Activated naive CD4-positive, alpha-beta T cell treated with anti-CD3 and anti-CD28 coated beads, Interleukin-2, amount 50 U/mL, for 72 hours (primary cell): ENCODE measurements at regions not wholly inside any gene's neighbourhood (a gene's known extent, or its start where the extent isn't known, plus 50 kb on each side); places are given as distances from the start of the nearest gene placed in this dataset.
"Not testable (repeated sequence)": the region's sequence is repeated elsewhere in the genome, so short reads cannot be mapped to it uniquely, and the experiment has no call there.

Source experiments
- ATAC-seq, 2 donors: fragments of 150-1000 bp; cut with Tn5 transposase; 2 replicates each; pipeline ENCODE4 v1.10.0; 2021; ENCODE audit warnings: mild to moderate bottlenecking in 2 of 2, moderate library complexity in 2 of 2
- DNase-seq, 2 donors: peaks; one replicate each; pipeline ENCODE4 v3.0.0; 2021 to 2022; ENCODE audit warnings: low spot score in 2 of 2
- H3K27ac Mint-ChIP-seq, 2 donors: one replicate each; pipeline ENCODE4 v1.8.0; 2022; ENCODE audit warnings: mild to moderate bottlenecking in 2 of 2, mixed read lengths in 2 of 2
- H3K36me3 Mint-ChIP-seq, 2 donors: one replicate each; pipeline ENCODE4 v1.8.0; 2022; ENCODE audit warnings: mixed read lengths in 2 of 2
- H3K9me3 Mint-ChIP-seq, 2 donors: one replicate each; pipeline ENCODE4 v1.8.0; 2022; ENCODE audit warnings: mixed read lengths in 2 of 2

GRCh38 chrX:23458957-23459356 lies 124.3 kb downstream of the PTCHD1 start:
- not testable (repeated sequence) for ATAC-seq, H3K36me3 Mint-ChIP-seq, H3K27ac Mint-ChIP-seq, H3K9me3 Mint-ChIP-seq, DNase-seq

- DNase-seq (no peak), ATAC-seq (no peak)
- H3K9me3 Mint-ChIP-seq = peaks cover 8% of the 10 kb centered on the region in 2 donors
- H3K36me3 Mint-ChIP-seq = peaks cover 6% of the 10 kb centered on the region in 2 donors
- no peak overlapping the region for H3K27ac Mint-ChIP-seq
These were observed 130.6 kb downstream of the PTCHD1 start for GRCh38 chrX:23465105-23465791.

GRCh38 chrX:23465985-23466384 lies 131.3 kb downstream of the PTCHD1 start:
- H3K36me3 Mint-ChIP-seq = peaks cover 6% of the 10 kb centered on the region in 2 donors
- peaks cover 11 to 12% of the 10 kb centered on the region in 2 donors for H3K9me3 Mint-ChIP-seq
- DNase-seq = no peak

GRCh38 chrX:23478056-23478455 lies 143.4 kb downstream of the PTCHD1 start:
- H3K36me3 Mint-ChIP-seq = peaks cover 0 to 6% of the 10 kb centered on the region in 2 donors
- ATAC-seq (no peak), DNase-seq (no peak)
- H3K9me3 Mint-ChIP-seq = peaks cover 12 to 13% of the 10 kb centered on the region in 2 donors
- no peak overlapping the region for H3K27ac Mint-ChIP-seq

More at GRCh38 chrX:23465985-23466384, 131.3 kb downstream of the PTCHD1 start:
- no peak overlapping the region for H3K27ac Mint-ChIP-seq
- no peak for ATAC-seq

- ATAC-seq (no peak), DNase-seq (no peak)
- Mint-ChIP-seq H3K36me3 (peaks cover 0 to 6% of the 10 kb centered on the region in 2 donors), H3K27ac (no peak overlapping the region), H3K9me3 (peaks cover 12 to 13% of the 10 kb centered on the region in 2 donors)
These were observed 143.9 kb downstream of the PTCHD1 start for GRCh38 chrX:23478561-23478960.

- ATAC-seq = no peak
- DNase-seq = no peak
- Mint-ChIP-seq H3K9me3 (peaks cover 3 to 4% of the 10 kb centered on the region in 2 donors), H3K36me3 (peaks cover 0 to under 1% of the 10 kb centered on the region in 2 donors), H3K27ac (no peak overlapping the region)
These were observed 147.9 kb downstream of the PTCHD1 start for GRCh38 chrX:23482561-23482960.

GRCh38 chrX:23483396-23483795 lies 148.7 kb downstream of the PTCHD1 start:
- no peak for ATAC-seq
- Mint-ChIP-seq H3K27ac (no peak overlapping the region), H3K36me3 (no peaks in the 10 kb centered on the region), H3K9me3 (peaks cover 3 to 4% of the 10 kb centered on the region in 2 donors)
- DNase-seq = no peak

GRCh38 chrX:23493941-23494374 lies 159.3 kb downstream of the PTCHD1 start:
- Mint-ChIP-seq H3K36me3 (no peaks in the 10 kb centered on the region), H3K9me3 (no peaks in the 10 kb centered on the region), H3K27ac (peak overlapping the region in 1 of 2 donors; percentile 9)
- ATAC-seq = peak in 1 of 2 donors; percentile 39
- DNase-seq = no peak

- DNase-seq (no peak), ATAC-seq (no peak)
- Mint-ChIP-seq H3K27ac (no peak overlapping the region), H3K36me3 (no peaks in the 10 kb centered on the region), H3K9me3 (no peaks in the 10 kb centered on the region)
These were observed 160.1 kb downstream of the PTCHD1 start for GRCh38 chrX:23494741-23495140.

GRCh38 chrX:23497919-23498318 lies 163.3 kb downstream of the PTCHD1 start:
- Mint-ChIP-seq H3K36me3 (no peaks in the 10 kb centered on the region), H3K27ac (no peak overlapping the region), H3K9me3 (no peaks in the 10 kb centered on the region)
- ATAC-seq (no peak), DNase-seq (no peak)

GRCh38 chrX:23501974-23502373 lies 165.3 kb upstream of the PRDX4 start:
- H3K27ac Mint-ChIP-seq = no peak overlapping the region
- H3K9me3 Mint-ChIP-seq = no peaks in the 10 kb centered on the region
- DNase-seq = no peak
- no peaks in the 10 kb centered on the region for H3K36me3 Mint-ChIP-seq
- no peak for ATAC-seq

GRCh38 chrX:23503835-23504539 lies 163.3 kb upstream of the PRDX4 start:
- DNase-seq (no peak), ATAC-seq (no peak)
- H3K27ac Mint-ChIP-seq = no peak overlapping the region
- peaks cover 6% of the 10 kb centered on the region in 2 donors for H3K9me3 Mint-ChIP-seq
- peaks cover 0 to 4% of the 10 kb centered on the region in 2 donors for H3K36me3 Mint-ChIP-seq

- Mint-ChIP-seq H3K27ac (no peak overlapping the region), H3K36me3 (peaks cover 0 to 6% of the 10 kb centered on the region in 2 donors), H3K9me3 (peaks cover 7 to 8% of the 10 kb centered on the region in 2 donors)
- DNase-seq (no peak), ATAC-seq (no peak)
These were observed 162.8 kb upstream of the PRDX4 start for GRCh38 chrX:23504540-23504884.

GRCh38 chrX:23504895-23505294 lies 162.4 kb upstream of the PRDX4 start:
- ATAC-seq (no peak), DNase-seq (no peak)
- Mint-ChIP-seq H3K9me3 (peaks cover 7 to 8% of the 10 kb centered on the region in 2 donors), H3K27ac (no peak overlapping the region), H3K36me3 (peaks cover 0 to 6% of the 10 kb centered on the region in 2 donors)

- Mint-ChIP-seq H3K9me3 (peaks cover 7 to 8% of the 10 kb centered on the region in 2 donors), H3K27ac (no peak overlapping the region), H3K36me3 (peaks cover 0 to 6% of the 10 kb centered on the region in 2 donors)
- no peak for DNase-seq
- ATAC-seq = no peak
These were observed 161.6 kb upstream of the PRDX4 start for GRCh38 chrX:23505531-23506303.

GRCh38 chrX:23509256-23509655 lies 158.0 kb upstream of the PRDX4 start:
- DNase-seq (no peak), ATAC-seq (no peak)
- peaks cover 7 to 8% of the 10 kb centered on the region in 2 donors for H3K9me3 Mint-ChIP-seq
- H3K27ac Mint-ChIP-seq = no peak overlapping the region
- peaks cover 0 to 6% of the 10 kb centered on the region in 2 donors for H3K36me3 Mint-ChIP-seq

GRCh38 chrX:23511793-23512192 lies 155.5 kb upstream of the PRDX4 start:
- DNase-seq (no peak), ATAC-seq (no peak)
- peaks cover 7 to 8% of the 10 kb centered on the region in 2 donors for H3K9me3 Mint-ChIP-seq
- H3K36me3 Mint-ChIP-seq = peaks cover 0 to 6% of the 10 kb centered on the region in 2 donors
- H3K27ac Mint-ChIP-seq = no peak overlapping the region
